ENCODE measurements at regions not wholly inside any gene's neighbourhood (a gene's known extent, or its start where the extent isn't known, plus 50 kb on each side); places are given as distances from the start of the nearest gene placed in this dataset.

GRCh38 chr11:24286238-24286637 is 210.6 kb upstream of the LUZP2 start:
- DNase-seq = no peak

GRCh38 chr11:24289301-24289700 is 207.6 kb upstream of the LUZP2 start:
- DNase-seq (no peak), ATAC-seq (ENCODE audit: insufficient read depth, low FRiP score) (no peak)
- Histone ChIP-seq H3K36me3 (ENCODE audit: control insufficient read depth in 4 of 4, insufficient read depth in 4 of 4, low read length in 4 of 4) (no peaks in the 10 kb centered on the region), H3K9me3 (ENCODE audit: control insufficient read depth in 4 of 4, insufficient read depth in 3 of 4, low read length in 3 of 4) (no peaks in the 10 kb centered on the region), H3K4me1 (ENCODE audit: control insufficient read depth in 5 of 5, insufficient read depth in 5 of 5, low read length in 5 of 5) (no peaks in the 10 kb centered on the region), H3K9ac (ENCODE audit: insufficient read depth in 1 of 2, low read length in 2 of 2) (no peak overlapping the region), H3K4me3 (no peak overlapping the region), H3K27ac (ENCODE audit: low read depth in 1 of 2, low read length in 1 of 2) (no peak overlapping the region), H3K27me3 (ENCODE audit: control insufficient read depth in 3 of 3, insufficient read depth in 3 of 3, low read length in 2 of 3) (no peaks in the 10 kb centered on the region)
- 42 to 69% methylated on average over 1 of the region's 1 CpG for WGBS, 2 donors
- no peak for TF ChIP-seq CTCF (IDR thresholded peaks at IDR 0.05; ENCODE audit: control extremely low read depth, extremely low read depth)

More at GRCh38 chr11:24286238-24286637, 210.6 kb upstream of the LUZP2 start:
- H3K4me3 ChIP-seq = no peak overlapping the region
- no peak for TF ChIP-seq CTCF (IDR thresholded peaks at IDR 0.05; ENCODE audit: control extremely low read depth, extremely low read depth)
- no peaks in the 10 kb centered on the region for H3K36me3 ChIP-seq (ENCODE audit: control insufficient read depth in 4 of 4, insufficient read depth in 4 of 4, low read length in 4 of 4)
- H3K27ac ChIP-seq (ENCODE audit: low read depth in 1 of 2, low read length in 1 of 2) = no peak overlapping the region
- no peaks in the 10 kb centered on the region for H3K4me1 ChIP-seq (ENCODE audit: control insufficient read depth in 5 of 5, insufficient read depth in 5 of 5, low read length in 5 of 5)
- no peaks in the 10 kb centered on the region for H3K27me3 ChIP-seq (ENCODE audit: control insufficient read depth in 3 of 3, insufficient read depth in 3 of 3, low read length in 2 of 3)
- no peak overlapping the region for H3K9ac ChIP-seq (ENCODE audit: insufficient read depth in 1 of 2, low read length in 2 of 2)
- 77 to 82% methylated on average over 3 of the region's 3 CpGs for WGBS, 2 donors
- H3K9me3 ChIP-seq (ENCODE audit: control insufficient read depth in 4 of 4, insufficient read depth in 3 of 4, low read length in 3 of 4) = no peaks in the 10 kb centered on the region
- no peak for ATAC-seq (ENCODE audit: insufficient read depth, low FRiP score)

GRCh38 chr11:24293964-24294363 is 202.9 kb upstream of the LUZP2 start:
- Histone ChIP-seq H3K4me1 (ENCODE audit: control insufficient read depth in 5 of 5, insufficient read depth in 5 of 5, low read length in 5 of 5) (no peaks in the 10 kb centered on the region), H3K9me3 (ENCODE audit: control insufficient read depth in 4 of 4, insufficient read depth in 3 of 4, low read length in 3 of 4) (no peaks in the 10 kb centered on the region), H3K27me3 (ENCODE audit: control insufficient read depth in 3 of 3, insufficient read depth in 3 of 3, low read length in 2 of 3) (no peaks in the 10 kb centered on the region), H3K27ac (ENCODE audit: low read depth in 1 of 2, low read length in 1 of 2) (no peak overlapping the region), H3K4me3 (no peak overlapping the region), H3K36me3 (ENCODE audit: control insufficient read depth in 4 of 4, insufficient read depth in 4 of 4, low read length in 4 of 4) (no peaks in the 10 kb centered on the region), H3K9ac (ENCODE audit: insufficient read depth in 1 of 2, low read length in 2 of 2) (no peak overlapping the region)
- no peak for ATAC-seq (ENCODE audit: insufficient read depth, low FRiP score)
- 92 to 94% methylated on average over 3 of the region's 3 CpGs for WGBS, 2 donors
- TF ChIP-seq CTCF (IDR thresholded peaks at IDR 0.05; ENCODE audit: control extremely low read depth, extremely low read depth) = no peak
- DNase-seq = no peak

DNA sequence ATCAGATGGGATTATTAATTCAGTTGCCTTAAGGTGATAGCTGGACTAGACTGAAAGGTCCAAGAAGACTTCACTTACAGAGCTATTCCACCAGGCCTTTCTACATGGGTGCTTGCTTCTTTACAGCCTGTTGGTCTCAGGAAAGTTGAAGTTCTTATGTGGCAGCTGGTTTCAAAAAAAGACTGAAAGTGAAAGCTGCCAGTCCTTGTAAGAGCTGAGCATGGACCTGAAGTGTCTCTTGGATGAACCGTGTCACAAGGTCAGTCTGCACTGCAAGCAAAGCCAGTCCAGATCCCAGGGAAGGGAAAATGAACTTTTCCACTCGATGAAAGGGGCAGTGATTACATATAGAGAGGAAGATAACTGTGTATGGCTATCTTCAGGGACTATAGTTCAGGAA is 201.5 kb upstream of the LUZP2 start:
- no peak for ATAC-seq (ENCODE audit: insufficient read depth, low FRiP score)

More for the DNA sequence above, 201.5 kb upstream of the LUZP2 start:
- no peak overlapping the region for H3K4me3 ChIP-seq
- no peak for TF ChIP-seq CTCF (IDR thresholded peaks at IDR 0.05; ENCODE audit: control extremely low read depth, extremely low read depth)
- H3K27ac ChIP-seq (ENCODE audit: low read depth in 1 of 2, low read length in 1 of 2) = no peak overlapping the region
- no peaks in the 10 kb centered on the region for H3K36me3 ChIP-seq (ENCODE audit: control insufficient read depth in 4 of 4, insufficient read depth in 4 of 4, low read length in 4 of 4)
- 38 to 64% methylated on average over 2 of the region's 2 CpGs for WGBS, 2 donors
- H3K9me3 ChIP-seq (ENCODE audit: control insufficient read depth in 4 of 4, insufficient read depth in 3 of 4, low read length in 3 of 4) = no peaks in the 10 kb centered on the region
- no peaks in the 10 kb centered on the region for H3K4me1 ChIP-seq (ENCODE audit: control insufficient read depth in 5 of 5, insufficient read depth in 5 of 5, low read length in 5 of 5)
- H3K27me3 ChIP-seq (ENCODE audit: control insufficient read depth in 3 of 3, insufficient read depth in 3 of 3, low read length in 2 of 3) = no peaks in the 10 kb centered on the region
- DNase-seq = no peak
- H3K9ac ChIP-seq (ENCODE audit: insufficient read depth in 1 of 2, low read length in 2 of 2) = no peak overlapping the region

Measured in lung (tissue), 11 donors.